K562 (cell line): ENCODE measurements at regions not wholly inside any gene's neighbourhood (a gene's known extent, or its start where the extent isn't known, plus 50 kb on each side); places are given as distances from the start of the nearest gene placed in this dataset.
A peak's percentile ranks its signal among the peaks of the same experiment; 100 is the strongest.

Experiments used
- CBX1 ChIP-seq: sonication (generic); IDR thresholded peaks from 2 replicates; pipeline ENCODE4 v1.6.1; 2016; ENCODE audit warnings: antibody characterized with exemption, low read depth, mild to moderate bottlenecking
- CREB1 ChIP-seq, 2 experiments: sonication (generic) in 1 of 2; formaldehyde crosslinking in 1 of 2; IDR thresholded peaks; 2 replicates each; pipeline versions ENCODE4 v1.6.1 to v1.8.0; 2012 to 2022; ENCODE audit warnings: inconsistent platforms in 1 of 2, mild to moderate bottlenecking in 1 of 2, missing genetic modification reagents in 1 of 2, moderate library complexity in 1 of 2
- CTCF ChIP-seq, 3 experiments: IDR thresholded peaks in 2 of 3; conservative IDR thresholded peaks in 1 of 3; 2 replicates each; pipeline ENCODE4 v1.5.1; 2011 to 2012; ENCODE audit warnings: low read length in 3 of 3, mild to moderate bottlenecking in 3 of 3, control low read depth in 2 of 3, improper control_type of control experiment in 1 of 3, inconsistent platforms in 1 of 3, low read depth in 1 of 3, mixed read lengths in 1 of 3, moderate library complexity in 1 of 3; ENCODE audit not compliant: insufficient read depth in 2 of 3
- ERF ChIP-seq: fragments of 450-650 bp; formaldehyde crosslinking; IDR thresholded peaks from 2 replicates; pipeline ENCODE4 v1.4.0; 2020; ENCODE audit warnings: mild to moderate bottlenecking, mixed read lengths
- EZH2 ChIP-seq: IDR thresholded peaks from 2 replicates; pipeline ENCODE4 v1.6.1; 2012; ENCODE audit warnings: low read depth, mild to moderate bottlenecking, inconsistent platforms, low read length, borderline replicate concordance
- MAZ ChIP-seq, 2 experiments: fragments of 450-650 bp in 1 of 2; sonication (generic) in 1 of 2; formaldehyde crosslinking; IDR thresholded peaks in 1 of 2; conservative IDR thresholded peaks in 1 of 2; 2 replicates each; pipeline versions ENCODE4 v1.4.0 to v1.5.0; 2020; ENCODE audit warnings: mild to moderate bottlenecking in 1 of 2, missing genetic modification reagents in 1 of 2
- POLR2A ChIP-seq: fragments of 450-650 bp; conservative IDR thresholded peaks from 2 replicates; pipeline ENCODE4 v1.6.1; 2016
- SMARCE1 ChIP-seq: fragments of 450-650 bp; IDR thresholded peaks from 2 replicates; pipeline ENCODE4 v1.7.1; 2016; ENCODE audit warnings: mild to moderate bottlenecking
- ZNF174 ChIP-seq: fragments of 250-450 bp; sonication (Bioruptor Pico); IDR thresholded peaks from 2 replicates; pipeline ENCODE4 v1.4.0; 2020; ENCODE audit warnings: mild to moderate bottlenecking
- ZNF274 ChIP-seq: IDR thresholded peaks from 2 replicates; pipeline ENCODE4 v1.6.1; 2011; ENCODE audit warnings: low read depth, mild to moderate bottlenecking, low read length, moderate library complexity, borderline replicate concordance

- TF ChIP-seq ERF = no peak
- TF ChIP-seq CBX1 = no peak
- TF ChIP-seq CTCF (IDR thresholded peaks at IDR 0.05 in 2 of 3, conservative IDR thresholded peaks at IDR 0.05 in 1 of 3; ENCODE audit: insufficient read depth in 2 of 3, low read depth in 1 of 3, low read length in 3 of 3) = 0 out of 6 replicates have a peak, but pooled peaks of 1 of the 3 experiments have one; percentile 30
- no peak for TF ChIP-seq ZNF274
- no peak for TF ChIP-seq POLR2A
- TF ChIP-seq EZH2 = no peak
- no peak for TF ChIP-seq CREB1 (IDR thresholded peaks at IDR 0.05)
- TF ChIP-seq CREB1 (CRISPR knock-in tag; IDR thresholded peaks at IDR 0.05) = no peak
- no peak for TF ChIP-seq MAZ (CRISPR knock-in tag; conservative IDR thresholded peaks at IDR 0.05 in 1 of 2, IDR thresholded peaks at IDR 0.05 in 1 of 2)
- TF ChIP-seq SMARCE1 = no peak
- no peak for TF ChIP-seq ZNF174 (CRISPR knock-in tag)
These were observed 148.3 kb downstream of the RHOU start for GRCh38 chr1:228883535-228883934.
